ENCODE measurements at regions not wholly inside any gene's neighbourhood (a gene's known extent, or its start where the extent isn't known, plus 50 kb on each side); places are given as distances from the start of the nearest gene placed in this dataset.

GRCh38 chr11:16512198-16512898 lies 156.0 kb upstream of the SOX6 start:
- TF ChIP-seq CTCF (IDR thresholded peaks at IDR 0.05), result no peak

GRCh38 chr11:16511116-16512114 lies 155.1 kb upstream of the SOX6 start:
- TF ChIP-seq CTCF (IDR thresholded peaks at IDR 0.05), result no peak

- no peak for TF ChIP-seq CTCF (IDR thresholded peaks at IDR 0.05)
Measured at GRCh38 chr11:16505481-16505880, 149.1 kb upstream of the SOX6 start.

- no peak for TF ChIP-seq CTCF (IDR thresholded peaks at IDR 0.05)
Measured at GRCh38 chr11:16494918-16495691, 138.8 kb upstream of the SOX6 start.

- TF ChIP-seq CTCF (IDR thresholded peaks at IDR 0.05), result no peak
Measured at GRCh38 chr11:16484434-16484833, 128.1 kb upstream of the SOX6 start.

- no peak for TF ChIP-seq CTCF (IDR thresholded peaks at IDR 0.05)
Measured at GRCh38 chr11:16474659-16475058, 118.3 kb upstream of the SOX6 start.

- TF ChIP-seq CTCF (IDR thresholded peaks at IDR 0.05), result no peak
Measured at GRCh38 chr11:16469968-16470367, 113.6 kb upstream of the SOX6 start.

All from LNCAP (cell line).